GM23338 (cell line): ENCODE measurements at regions not wholly inside any gene's neighbourhood (a gene's known extent, or its start where the extent isn't known, plus 50 kb on each side); places are given as distances from the start of the nearest gene placed in this dataset.
A peak's percentile ranks its signal among the peaks of the same experiment; 100 is the strongest.

Experiments used
- ATAC-seq: fragments of 200-7000 bp; cut with Tn5 transposase; 3 replicates; pipeline ENCODE4 v1.9.1; 2020
- DNase-seq: peaks from one replicate; pipeline ENCODE4 v3.0.0-alpha.2; 2015; ENCODE audit warnings: low spot score
- H2AFZ ChIP-seq: fragments of 200-600 bp; sonication (generic); 2 replicates; pipeline ENCODE4 v1.8.0; 2016; ENCODE audit warnings: antibody characterized with exemption, mild to moderate bottlenecking, moderate library complexity
- H3F3A ChIP-seq: fragments of 200-600 bp; sonication (generic); replicated peaks from 2 replicates; pipeline ENCODE4 v1.8.0; 2017; ENCODE audit warnings: antibody characterized with exemption, mixed run types, low read depth
- H3K27ac ChIP-seq: fragments of 200-600 bp; sonication (generic); 2 replicates; pipeline ENCODE4 v1.6.1; 2016; ENCODE audit warnings: low read depth
- H3K27me3 ChIP-seq: fragments of 200-600 bp; sonication (generic); 2 replicates; pipeline ENCODE4 v1.8.0; 2016; ENCODE audit warnings: mild to moderate bottlenecking, mixed run types, moderate library complexity; ENCODE audit not compliant: insufficient read depth
- H3K36me3 ChIP-seq: fragments of 200-600 bp; sonication (generic); 2 replicates; pipeline ENCODE4 v1.8.0; 2016; ENCODE audit warnings: mild to moderate bottlenecking; ENCODE audit not compliant: insufficient read depth
- H3K4me1 ChIP-seq: fragments of 200-600 bp; sonication (generic); 2 replicates; pipeline ENCODE4 v1.8.0; 2016; ENCODE audit warnings: mild to moderate bottlenecking, moderate library complexity; ENCODE audit not compliant: insufficient read depth
- H3K4me2 ChIP-seq: fragments of 200-600 bp; sonication (generic); 2 replicates; pipeline ENCODE4 v1.7.1; 2017; ENCODE audit warnings: mixed run types
- H3K4me3 ChIP-seq: fragments of 200-600 bp; sonication (generic); 2 replicates; pipeline ENCODE4 v1.6.1; 2016; ENCODE audit warnings: mixed run types
- H3K79me2 ChIP-seq: fragments of 200-600 bp; sonication (generic); replicated peaks from 2 replicates; pipeline ENCODE4 v1.8.0; 2017; ENCODE audit warnings: mild to moderate bottlenecking; ENCODE audit not compliant: insufficient read depth
- H3K9me2 ChIP-seq: fragments of 200-600 bp; sonication (generic); 2 replicates; pipeline ENCODE4 v1.8.0; 2017; ENCODE audit not compliant: insufficient read depth
- H4K20me1 ChIP-seq: fragments of 200-600 bp; sonication (generic); replicated peaks from 2 replicates; pipeline ENCODE4 v1.8.0; 2017; ENCODE audit warnings: mild to moderate bottlenecking; ENCODE audit not compliant: insufficient read depth
- H3K27ac Mint-ChIP-seq: 2 replicates; pipeline ENCODE4 v1.8.0; 2020; ENCODE audit warnings: inconsistent platforms, mild to moderate bottlenecking, moderate library complexity, mixed read lengths
- H3K27me3 Mint-ChIP-seq: 3 replicates; pipeline ENCODE4 v1.8.0; 2022; ENCODE audit warnings: low read depth, mild to moderate bottlenecking, moderate library complexity, mixed read lengths, inconsistent platforms; ENCODE audit not compliant: insufficient read depth, poor library complexity
- H3K36me3 Mint-ChIP-seq: 3 replicates; pipeline ENCODE4 v1.8.0; 2021; ENCODE audit warnings: low read depth, mild to moderate bottlenecking, inconsistent platforms, moderate library complexity, mixed read lengths
- H3K4me1 Mint-ChIP-seq: 3 replicates; pipeline ENCODE4 v1.8.0; 2020; ENCODE audit warnings: mild to moderate bottlenecking, inconsistent platforms, mixed read lengths
- H3K4me3 Mint-ChIP-seq: 3 replicates; pipeline ENCODE4 v1.8.0; 2021; ENCODE audit warnings: moderate library complexity, mild to moderate bottlenecking, inconsistent platforms, mixed read lengths
- H3K9me3 Mint-ChIP-seq: 3 replicates; pipeline ENCODE4 v1.8.0; 2020; ENCODE audit warnings: moderate library complexity, mild to moderate bottlenecking, inconsistent platforms, mixed read lengths
- CREB1 ChIP-seq: fragments of 250-450 bp; sonication (Bioruptor Pico); IDR thresholded peaks from 2 replicates; pipeline ENCODE4 v1.5.0; 2020; ENCODE audit warnings: low read depth, mild to moderate bottlenecking, moderate library complexity
- ETS1 ChIP-seq: IDR thresholded peaks from 2 replicates; pipeline ENCODE4 v1.6.1; 2016; ENCODE audit warnings: antibody characterized with exemption
- EZH2 ChIP-seq: fragments of 200-600 bp; sonication (generic); IDR thresholded peaks from one replicate; pipeline ENCODE4 v1.8.0; 2017; ENCODE audit warnings: antibody characterized with exemption, mild to moderate bottlenecking, low read depth; ENCODE audit not compliant: unreplicated experiment
- EZH2phosphoT487 ChIP-seq: fragments of 200-600 bp; sonication (generic); IDR thresholded peaks from one replicate; pipeline ENCODE4 v1.8.1; 2018; ENCODE audit warnings: antibody characterized with exemption; ENCODE audit not compliant: unreplicated experiment
- JUNB ChIP-seq: IDR thresholded peaks from one replicate; pipeline ENCODE4 v1.6.1; 2016; ENCODE audit warnings: antibody characterized with exemption; ENCODE audit not compliant: unreplicated experiment
- NANOG ChIP-seq: IDR thresholded peaks from 2 replicates; pipeline ENCODE4 v1.6.1; 2016; ENCODE audit warnings: antibody characterized with exemption, borderline replicate concordance
- POLR2AphosphoS5 ChIP-seq: IDR thresholded peaks from 2 replicates; pipeline ENCODE4 v1.6.1; 2016; ENCODE audit warnings: antibody characterized with exemption, low read depth
- REST ChIP-seq: IDR thresholded peaks from one replicate; pipeline ENCODE4 v1.6.1; 2018; ENCODE audit warnings: antibody characterized with exemption; ENCODE audit not compliant: unreplicated experiment
- STAT1 ChIP-seq: IDR thresholded peaks from one replicate; pipeline ENCODE4 v1.6.1; 2016; ENCODE audit warnings: antibody characterized with exemption; ENCODE audit not compliant: unreplicated experiment
- ZNF114 ChIP-seq: fragments of 250-450 bp; sonication (Bioruptor Pico); IDR thresholded peaks from 2 replicates; pipeline ENCODE4 v1.5.0; 2020; ENCODE audit warnings: mild to moderate bottlenecking, moderate library complexity
- ZNF331 ChIP-seq: fragments of 250-450 bp; sonication (Bioruptor Pico); IDR thresholded peaks from 2 replicates; pipeline ENCODE4 v1.5.0; 2020; ENCODE audit warnings: low read depth, mild to moderate bottlenecking, moderate library complexity
- TF ChIP-seq, protein P1 (sequence below), 2 experiments: fragments of 200-600 bp in 1 of 2; sonication (generic) in 1 of 2; conservative IDR thresholded peaks; 2 replicates each; pipeline versions ENCODE4 v1.5.1 to v1.6.1; 2016 to 2017; ENCODE audit warnings: antibody characterized with exemption in 2 of 2, low read depth in 2 of 2, mild to moderate bottlenecking in 2 of 2, moderate library complexity in 1 of 2
- TF ChIP-seq, protein P2 (sequence below): fragments of 250-450 bp; sonication (Bioruptor Pico); IDR thresholded peaks from 2 replicates; pipeline ENCODE4 v1.5.0; 2020; ENCODE audit warnings: mild to moderate bottlenecking, moderate library complexity

GRCh38 chr5:21594566-21594965 is 1258.6 kb downstream of the CDH12 start:
- DNase-seq (no peak), ATAC-seq (peak; percentile 77)
- peaks cover 2% of the 10 kb centered on the region for H3K27me3 Mint-ChIP-seq
- H3K27me3 ChIP-seq = no peaks in the 10 kb centered on the region
- H3K9me3 Mint-ChIP-seq = peaks cover 12% of the 10 kb centered on the region
- H4K20me1 ChIP-seq = no peaks in the 10 kb centered on the region
- no peak overlapping the region for H3K27ac ChIP-seq
- H3K27ac Mint-ChIP-seq = no peak overlapping the region
- TF ChIP-seq STAT1 (no peak), CREB1 (no peak), NANOG (no peak), EZH2 (no peak), ETS1 (no peak), ZNF331 (CRISPR knock-in tag) (no peak), EZH2phosphoT487 (no peak), JUNB (no peak), ZNF114 (no peak), REST (no peak), POLR2AphosphoS5 (no peak)
- TF ChIP-seq, protein P1, sequence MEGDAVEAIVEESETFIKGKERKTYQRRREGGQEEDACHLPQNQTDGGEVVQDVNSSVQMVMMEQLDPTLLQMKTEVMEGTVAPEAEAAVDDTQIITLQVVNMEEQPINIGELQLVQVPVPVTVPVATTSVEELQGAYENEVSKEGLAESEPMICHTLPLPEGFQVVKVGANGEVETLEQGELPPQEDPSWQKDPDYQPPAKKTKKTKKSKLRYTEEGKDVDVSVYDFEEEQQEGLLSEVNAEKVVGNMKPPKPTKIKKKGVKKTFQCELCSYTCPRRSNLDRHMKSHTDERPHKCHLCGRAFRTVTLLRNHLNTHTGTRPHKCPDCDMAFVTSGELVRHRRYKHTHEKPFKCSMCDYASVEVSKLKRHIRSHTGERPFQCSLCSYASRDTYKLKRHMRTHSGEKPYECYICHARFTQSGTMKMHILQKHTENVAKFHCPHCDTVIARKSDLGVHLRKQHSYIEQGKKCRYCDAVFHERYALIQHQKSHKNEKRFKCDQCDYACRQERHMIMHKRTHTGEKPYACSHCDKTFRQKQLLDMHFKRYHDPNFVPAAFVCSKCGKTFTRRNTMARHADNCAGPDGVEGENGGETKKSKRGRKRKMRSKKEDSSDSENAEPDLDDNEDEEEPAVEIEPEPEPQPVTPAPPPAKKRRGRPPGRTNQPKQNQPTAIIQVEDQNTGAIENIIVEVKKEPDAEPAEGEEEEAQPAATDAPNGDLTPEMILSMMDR (conservative IDR thresholded peaks at IDR 0.05; ENCODE audit: low read depth in 2 of 2) = no peak
- TF ChIP-seq, protein P2, sequence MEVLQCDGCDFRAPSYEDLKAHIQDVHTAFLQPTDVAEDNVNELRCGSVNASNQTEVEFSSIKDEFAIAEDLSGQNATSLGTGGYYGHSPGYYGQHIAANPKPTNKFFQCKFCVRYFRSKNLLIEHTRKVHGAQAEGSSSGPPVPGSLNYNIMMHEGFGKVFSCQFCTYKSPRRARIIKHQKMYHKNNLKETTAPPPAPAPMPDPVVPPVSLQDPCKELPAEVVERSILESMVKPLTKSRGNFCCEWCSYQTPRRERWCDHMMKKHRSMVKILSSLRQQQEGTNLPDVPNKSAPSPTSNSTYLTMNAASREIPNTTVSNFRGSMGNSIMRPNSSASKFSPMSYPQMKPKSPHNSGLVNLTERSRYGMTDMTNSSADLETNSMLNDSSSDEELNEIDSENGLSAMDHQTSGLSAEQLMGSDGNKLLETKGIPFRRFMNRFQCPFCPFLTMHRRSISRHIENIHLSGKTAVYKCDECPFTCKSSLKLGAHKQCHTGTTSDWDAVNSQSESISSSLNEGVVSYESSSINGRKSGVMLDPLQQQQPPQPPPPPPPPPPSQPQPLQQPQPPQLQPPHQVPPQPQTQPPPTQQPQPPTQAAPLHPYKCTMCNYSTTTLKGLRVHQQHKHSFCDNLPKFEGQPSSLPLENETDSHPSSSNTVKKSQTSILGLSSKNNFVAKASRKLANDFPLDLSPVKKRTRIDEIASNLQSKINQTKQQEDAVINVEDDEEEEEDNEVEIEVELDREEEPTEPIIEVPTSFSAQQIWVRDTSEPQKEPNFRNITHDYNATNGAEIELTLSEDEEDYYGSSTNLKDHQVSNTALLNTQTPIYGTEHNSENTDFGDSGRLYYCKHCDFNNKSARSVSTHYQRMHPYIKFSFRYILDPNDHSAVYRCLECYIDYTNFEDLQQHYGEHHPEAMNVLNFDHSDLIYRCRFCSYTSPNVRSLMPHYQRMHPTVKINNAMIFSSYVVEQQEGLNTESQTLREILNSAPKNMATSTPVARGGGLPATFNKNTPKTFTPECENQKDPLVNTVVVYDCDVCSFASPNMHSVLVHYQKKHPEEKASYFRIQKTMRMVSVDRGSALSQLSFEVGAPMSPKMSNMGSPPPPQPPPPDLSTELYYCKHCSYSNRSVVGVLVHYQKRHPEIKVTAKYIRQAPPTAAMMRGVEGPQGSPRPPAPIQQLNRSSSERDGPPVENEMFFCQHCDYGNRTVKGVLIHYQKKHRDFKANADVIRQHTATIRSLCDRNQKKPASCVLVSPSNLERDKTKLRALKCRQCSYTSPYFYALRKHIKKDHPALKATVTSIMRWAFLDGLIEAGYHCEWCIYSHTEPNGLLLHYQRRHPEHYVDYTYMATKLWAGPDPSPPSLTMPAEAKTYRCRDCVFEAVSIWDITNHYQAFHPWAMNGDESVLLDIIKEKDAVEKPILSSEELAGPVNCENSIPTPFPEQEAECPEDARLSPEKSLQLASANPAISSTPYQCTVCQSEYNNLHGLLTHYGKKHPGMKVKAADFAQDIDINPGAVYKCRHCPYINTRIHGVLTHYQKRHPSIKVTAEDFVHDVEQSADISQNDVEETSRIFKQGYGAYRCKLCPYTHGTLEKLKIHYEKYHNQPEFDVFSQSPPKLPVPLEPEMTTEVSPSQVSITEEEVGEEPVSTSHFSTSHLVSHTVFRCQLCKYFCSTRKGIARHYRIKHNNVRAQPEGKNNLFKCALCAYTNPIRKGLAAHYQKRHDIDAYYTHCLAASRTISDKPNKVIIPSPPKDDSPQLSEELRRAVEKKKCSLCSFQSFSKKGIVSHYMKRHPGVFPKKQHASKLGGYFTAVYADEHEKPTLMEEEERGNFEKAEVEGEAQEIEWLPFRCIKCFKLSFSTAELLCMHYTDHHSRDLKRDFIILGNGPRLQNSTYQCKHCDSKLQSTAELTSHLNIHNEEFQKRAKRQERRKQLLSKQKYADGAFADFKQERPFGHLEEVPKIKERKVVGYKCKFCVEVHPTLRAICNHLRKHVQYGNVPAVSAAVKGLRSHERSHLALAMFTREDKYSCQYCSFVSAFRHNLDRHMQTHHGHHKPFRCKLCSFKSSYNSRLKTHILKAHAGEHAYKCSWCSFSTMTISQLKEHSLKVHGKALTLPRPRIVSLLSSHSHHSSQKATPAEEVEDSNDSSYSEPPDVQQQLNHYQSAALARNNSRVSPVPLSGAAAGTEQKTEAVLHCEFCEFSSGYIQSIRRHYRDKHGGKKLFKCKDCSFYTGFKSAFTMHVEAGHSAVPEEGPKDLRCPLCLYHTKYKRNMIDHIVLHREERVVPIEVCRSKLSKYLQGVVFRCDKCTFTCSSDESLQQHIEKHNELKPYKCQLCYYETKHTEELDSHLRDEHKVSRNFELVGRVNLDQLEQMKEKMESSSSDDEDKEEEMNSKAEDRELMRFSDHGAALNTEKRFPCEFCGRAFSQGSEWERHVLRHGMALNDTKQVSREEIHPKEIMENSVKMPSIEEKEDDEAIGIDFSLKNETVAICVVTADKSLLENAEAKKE (CRISPR knock-in tag) = no peak
- H3K4me1 ChIP-seq = no peaks in the 10 kb centered on the region
- H3F3A ChIP-seq = no peaks in the 10 kb centered on the region
- no peak overlapping the region for H3K4me3 ChIP-seq
- H3K4me3 Mint-ChIP-seq = no peak overlapping the region
- peaks cover 10% of the 10 kb centered on the region; the same call in 2 of the 3 replicates for H3K36me3 Mint-ChIP-seq
- no peaks in the 10 kb centered on the region for H3K9me2 ChIP-seq
- no peaks in the 10 kb centered on the region for H3K36me3 ChIP-seq
- no peak overlapping the region for H3K4me2 ChIP-seq
- no peak overlapping the region for H2AFZ ChIP-seq
- H3K79me2 ChIP-seq = no peaks in the 10 kb centered on the region
- peaks cover 9% of the 10 kb centered on the region; the same call in 2 of the 3 replicates for H3K4me1 Mint-ChIP-seq
